ENCODE measurements at regions not wholly inside any gene's neighbourhood (a gene's known extent, or its start where the extent isn't known, plus 50 kb on each side); places are given as distances from the start of the nearest gene placed in this dataset.

DNA sequence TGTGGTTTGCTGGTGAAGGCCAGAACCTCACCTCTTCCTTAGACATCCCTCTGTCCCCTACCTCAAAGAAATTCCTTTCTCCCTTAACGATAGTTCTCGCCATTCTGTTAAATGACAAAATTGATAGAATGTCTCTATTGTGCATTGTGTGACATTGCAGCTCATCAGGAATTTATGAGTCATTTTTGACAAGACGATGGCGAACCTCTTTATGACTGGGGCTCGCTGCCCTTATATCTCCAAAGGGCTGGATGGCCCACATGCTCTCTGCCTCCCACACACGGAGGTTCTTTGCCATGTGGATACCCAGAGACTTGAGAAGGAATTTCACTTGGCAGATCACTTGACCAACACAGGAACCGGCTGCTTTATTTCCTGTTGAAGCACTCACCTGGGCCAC is 66.8 kb upstream of the RPS6KA2 start:
- no peak for DNase-seq (ENCODE audit: low spot score)

DNA sequence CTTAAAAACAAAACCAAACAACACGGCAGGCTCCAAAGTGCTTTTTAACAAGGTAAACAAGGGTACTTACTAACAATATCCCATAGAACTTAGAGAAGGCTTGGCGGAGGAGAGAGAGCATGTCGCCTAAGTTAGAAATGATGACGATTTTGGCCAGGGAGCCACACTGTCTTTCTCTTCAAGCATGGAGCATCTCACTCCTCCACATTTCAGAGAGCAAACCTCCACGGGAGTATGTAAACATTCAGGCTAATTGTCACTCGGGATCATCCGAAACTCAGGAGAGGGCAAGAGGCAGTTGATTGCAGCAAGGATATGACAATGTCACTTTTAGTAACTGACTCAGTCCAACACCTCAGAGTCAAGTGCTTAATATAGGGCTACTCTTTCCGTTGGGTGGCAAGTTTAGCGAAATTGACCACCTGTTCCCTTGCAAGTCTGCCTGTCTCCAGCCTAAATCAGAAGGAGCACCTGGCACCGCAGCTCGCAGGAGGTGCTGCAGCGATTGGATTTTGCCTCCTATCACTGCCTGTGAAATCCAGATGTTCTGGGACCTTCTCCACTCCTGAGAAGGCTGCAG is 65.8 kb upstream of the RPS6KA2 start:
- no peak for DNase-seq (ENCODE audit: low spot score)

DNA sequence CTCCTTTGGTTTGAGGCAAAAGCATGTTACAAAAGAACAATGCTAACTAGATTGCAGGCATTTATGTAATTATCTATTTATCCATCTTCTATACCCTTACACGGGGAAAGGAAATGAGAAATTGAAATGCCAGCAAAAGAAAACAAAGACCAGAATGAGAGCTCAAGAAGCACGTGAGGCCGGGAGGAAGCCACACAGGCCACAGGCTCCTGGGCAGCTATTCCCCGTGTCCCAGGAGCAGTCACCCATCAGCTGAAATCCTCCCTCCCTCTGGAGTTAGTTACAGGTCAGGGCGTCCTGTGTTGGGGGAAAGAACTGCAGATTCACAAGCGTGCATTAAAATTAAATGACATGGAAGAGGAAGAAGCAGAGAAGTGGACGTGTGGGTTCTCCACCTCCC is 64.7 kb upstream of the RPS6KA2 start:
- no peak for DNase-seq (ENCODE audit: low spot score)

DNA sequence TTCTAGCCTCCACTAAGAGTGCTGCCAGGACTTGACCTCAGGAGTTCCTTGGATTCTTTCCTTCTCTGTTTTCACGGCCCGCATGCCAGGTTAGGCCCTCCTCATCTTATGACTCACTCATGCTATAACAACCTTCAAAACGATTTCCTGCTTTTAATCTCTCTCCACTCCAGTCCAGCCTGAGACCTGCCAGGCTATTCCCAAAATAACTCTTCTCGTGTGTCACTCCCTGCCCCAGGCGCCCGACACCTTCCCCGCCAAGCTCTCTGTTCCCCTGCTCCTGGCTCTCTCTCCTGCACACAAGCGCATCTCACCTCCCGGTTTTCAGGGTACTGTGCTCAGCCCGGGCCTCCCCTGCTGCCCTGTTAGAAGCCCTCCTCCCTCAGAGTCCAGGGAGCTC is 64.1 kb upstream of the RPS6KA2 start:
- no peak for DNase-seq (ENCODE audit: low spot score)

DNA sequence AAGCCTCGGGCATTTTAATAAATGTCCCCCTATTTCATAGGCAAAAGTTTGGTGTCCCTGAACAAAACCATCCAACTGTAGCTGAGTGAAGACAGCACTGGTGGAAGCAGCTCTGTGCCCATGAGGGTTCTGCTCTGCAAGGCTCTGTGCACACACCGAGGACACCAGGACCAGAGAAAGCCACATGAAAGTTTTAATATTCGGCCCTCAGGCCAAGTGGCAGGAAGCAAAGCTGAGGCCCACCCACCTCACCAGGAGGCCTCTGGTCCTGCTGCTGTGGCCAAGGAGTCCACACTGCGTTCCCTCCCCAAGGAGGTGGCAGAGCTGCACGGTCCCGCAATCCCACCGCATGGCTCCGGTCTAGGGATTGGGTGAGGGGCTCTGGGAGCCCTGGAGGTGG is 62.6 kb upstream of the RPS6KA2 start:
- DNase-seq (ENCODE audit: low spot score), result no peak

DNA sequence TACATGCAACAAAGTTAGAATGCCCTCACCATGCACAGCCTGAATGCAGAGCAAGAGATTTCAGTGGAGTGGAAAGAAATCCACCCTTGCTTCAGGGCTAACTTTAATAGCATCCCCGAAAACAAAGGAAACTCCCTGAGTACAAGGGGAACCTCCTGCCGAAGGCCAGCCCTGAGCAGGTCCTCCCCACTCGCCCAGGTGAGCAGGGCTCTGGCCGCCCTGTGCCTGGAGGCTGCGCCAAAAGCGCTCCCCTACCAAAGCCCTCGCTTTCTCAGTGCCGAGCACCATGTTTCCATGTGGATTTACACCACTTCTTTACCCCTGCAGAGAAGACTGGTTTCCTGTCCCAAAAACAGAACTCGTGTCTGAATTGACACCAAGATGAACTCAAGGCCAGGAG is 61.9 kb upstream of the RPS6KA2 start:
- DNase-seq (ENCODE audit: low spot score), result no peak

DNA sequence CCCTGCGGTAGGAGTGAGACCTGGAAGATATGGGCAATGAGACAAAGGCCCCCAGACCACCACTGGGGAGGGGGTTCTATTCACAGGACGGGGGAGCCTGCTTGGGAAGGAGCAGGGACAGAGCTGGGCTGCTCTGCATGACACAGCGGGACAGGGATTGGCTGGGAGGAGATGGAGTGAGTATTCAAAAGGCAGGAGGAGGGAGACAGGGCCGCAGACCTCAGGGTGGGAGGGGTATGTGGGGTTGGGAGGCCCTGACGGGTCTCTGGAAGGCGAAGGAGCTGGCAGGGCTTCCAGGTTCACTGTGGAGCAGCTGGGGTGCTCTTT is 60.8 kb upstream of the RPS6KA2 start:
- no peak for DNase-seq (ENCODE audit: low spot score)

DNA sequence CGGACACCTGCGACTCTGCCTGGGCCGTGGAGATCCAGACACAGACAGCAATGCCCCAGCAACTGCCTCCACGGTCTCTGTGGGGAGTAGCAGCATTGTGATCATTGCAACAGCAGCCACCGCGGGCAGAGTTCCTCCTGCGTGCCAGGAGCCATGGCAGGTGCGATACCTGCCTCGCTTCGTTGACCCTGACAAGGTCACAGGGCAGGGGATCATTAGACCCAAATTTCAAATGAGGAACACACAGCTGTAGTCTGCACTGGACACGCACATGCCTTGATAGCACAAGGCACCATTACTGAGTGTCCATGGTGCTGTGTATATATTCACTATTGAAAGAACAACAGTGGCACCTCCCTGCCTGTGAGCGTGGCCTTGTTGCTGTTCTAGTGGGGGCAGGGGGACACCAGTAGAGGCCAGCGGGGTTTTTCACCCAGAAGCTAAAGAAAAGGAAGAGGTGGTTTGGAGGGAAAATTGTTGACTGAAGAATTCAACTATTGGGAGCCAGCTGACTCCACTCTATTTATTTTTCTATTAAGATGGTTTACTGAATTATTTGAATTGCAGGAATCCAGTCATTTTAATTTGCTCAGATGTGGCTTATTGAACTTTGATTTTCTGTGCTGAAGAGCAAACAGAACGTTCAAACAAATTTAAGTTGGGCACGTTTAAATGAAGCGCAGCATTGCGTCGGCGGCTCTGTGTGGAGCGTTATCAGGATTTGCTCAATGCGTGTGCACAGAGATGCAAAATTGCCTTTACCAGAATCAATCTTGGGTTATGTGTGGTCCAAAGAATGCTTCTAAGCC is 60.2 kb upstream of the RPS6KA2 start:
- DNase-seq (ENCODE audit: low spot score), result no peak

DNA sequence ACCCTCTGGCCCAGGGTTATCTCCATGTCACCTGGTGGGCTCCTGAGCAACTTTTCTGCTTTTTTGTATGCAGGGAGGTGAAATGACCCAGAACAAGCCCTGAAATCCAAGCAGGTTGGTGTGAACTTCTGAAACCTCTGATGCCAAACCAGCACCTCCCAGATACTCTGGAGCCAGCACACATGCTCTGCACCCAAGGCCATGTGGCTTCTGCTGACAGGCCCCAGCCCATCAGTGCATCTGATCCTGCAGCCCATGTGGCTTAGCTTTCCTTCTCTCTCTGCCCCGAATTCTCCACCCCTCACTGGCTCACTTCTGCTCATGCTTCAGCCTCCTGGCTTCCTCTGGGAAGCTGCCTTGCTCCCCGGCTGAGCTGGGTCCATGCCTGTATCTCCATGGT is 59.3 kb upstream of the RPS6KA2 start:
- DNase-seq (ENCODE audit: low spot score), result no peak

DNA sequence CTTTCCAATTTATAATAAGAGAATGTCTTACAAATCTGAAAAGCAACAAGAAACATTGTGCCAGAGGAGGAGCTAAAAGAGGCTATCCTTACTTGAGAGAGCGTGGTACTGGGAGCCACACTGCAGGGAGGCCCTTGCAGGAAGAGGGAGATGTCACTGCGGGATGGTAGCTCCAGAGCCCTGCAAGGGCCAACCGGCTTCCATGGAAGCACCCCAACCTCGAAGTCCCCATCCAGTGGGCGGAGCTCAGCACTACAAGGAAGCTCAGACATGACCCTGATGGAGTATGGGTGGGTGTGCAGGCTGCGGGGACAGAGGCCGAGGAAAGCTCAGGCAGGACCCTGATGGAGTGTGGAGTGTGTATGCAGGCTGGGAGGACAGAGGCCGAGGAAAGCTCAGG is 57.8 kb upstream of the RPS6KA2 start:
- no peak for DNase-seq (ENCODE audit: low spot score)

DNA sequence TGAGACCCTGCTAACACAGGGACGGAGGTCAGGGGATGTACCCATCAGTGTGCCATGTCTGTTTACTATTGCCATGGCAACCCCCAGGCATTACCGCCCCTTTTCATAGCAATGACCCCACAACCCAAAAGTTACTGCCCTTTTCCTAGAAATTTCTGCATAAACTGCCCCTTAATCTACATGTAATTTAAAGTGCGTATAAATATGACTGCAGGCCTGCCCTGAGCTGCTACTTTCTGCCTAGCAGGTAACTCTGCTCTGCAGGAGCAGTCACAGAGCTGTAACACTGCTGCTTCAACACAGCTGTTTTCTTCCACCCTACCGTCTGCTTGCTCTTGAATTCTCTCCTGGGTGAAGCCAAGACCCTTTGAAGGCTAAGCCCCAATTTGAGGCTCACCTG is 57.1 kb upstream of the RPS6KA2 start:
- DNase-seq (ENCODE audit: low spot score), result no peak

DNA sequence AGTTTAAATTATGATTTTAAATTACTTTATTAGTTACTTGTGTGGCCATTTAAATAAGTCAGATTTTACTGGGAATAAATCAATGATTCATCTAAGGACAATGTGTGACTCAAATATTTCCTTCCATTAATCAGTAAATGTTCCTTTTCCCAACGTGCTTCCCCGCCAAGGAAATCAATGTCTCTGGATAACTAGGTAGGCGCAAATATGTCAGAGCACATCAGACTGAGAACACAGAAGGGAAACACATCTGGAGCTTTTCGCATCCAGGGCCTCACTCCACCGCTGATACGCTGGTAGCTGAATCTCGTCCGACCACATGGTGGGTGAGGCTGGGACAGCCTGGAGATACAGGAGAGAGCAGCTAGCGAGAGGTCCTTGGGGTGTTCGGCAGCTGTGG is 56.4 kb upstream of the RPS6KA2 start:
- DNase-seq (ENCODE audit: low spot score), result no peak

DNA sequence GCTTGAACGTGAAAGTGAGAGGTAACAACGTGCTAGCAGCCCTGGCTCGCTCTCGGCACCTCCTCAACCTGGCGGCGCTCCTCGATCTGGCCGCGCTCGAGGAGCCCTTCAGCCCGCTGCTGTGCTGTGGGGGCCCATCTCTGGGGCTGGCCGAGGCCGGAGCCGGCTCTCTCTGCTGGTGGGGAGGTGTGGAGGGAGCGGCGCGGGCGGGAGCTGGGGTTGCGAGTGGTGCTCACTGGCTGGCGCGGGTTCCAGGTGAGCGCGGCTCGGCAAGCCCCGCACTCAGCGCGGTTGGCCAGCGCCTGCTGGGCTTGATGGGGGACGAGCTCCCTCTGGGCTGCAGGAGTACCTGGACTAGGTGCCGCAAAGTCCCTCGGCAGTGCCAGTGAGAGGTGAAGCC is 52.5 kb upstream of the RPS6KA2 start:
- no peak for DNase-seq (ENCODE audit: low spot score)

DNA sequence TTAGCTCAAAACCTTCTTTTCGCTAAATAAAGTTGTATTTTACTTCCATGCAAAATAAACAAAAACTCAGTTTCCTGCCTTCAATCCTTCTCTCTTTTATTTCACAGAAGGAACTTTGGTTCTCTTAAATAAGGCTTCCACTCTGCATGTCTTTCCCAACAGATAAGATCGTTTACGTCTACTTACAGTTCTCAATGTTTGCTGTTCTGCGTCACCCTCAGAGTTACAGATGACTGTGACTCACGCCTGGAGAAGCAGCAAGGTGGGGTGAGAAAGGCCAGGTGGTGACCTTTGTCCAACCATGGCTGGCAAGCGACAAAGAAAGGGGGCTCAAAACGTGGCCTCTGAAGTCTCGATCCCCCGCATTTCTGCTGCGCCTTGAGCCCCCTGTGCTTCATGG is 51.4 kb upstream of the RPS6KA2 start:
- DNase-seq (ENCODE audit: low spot score), result peak; percentile 73

DNA sequence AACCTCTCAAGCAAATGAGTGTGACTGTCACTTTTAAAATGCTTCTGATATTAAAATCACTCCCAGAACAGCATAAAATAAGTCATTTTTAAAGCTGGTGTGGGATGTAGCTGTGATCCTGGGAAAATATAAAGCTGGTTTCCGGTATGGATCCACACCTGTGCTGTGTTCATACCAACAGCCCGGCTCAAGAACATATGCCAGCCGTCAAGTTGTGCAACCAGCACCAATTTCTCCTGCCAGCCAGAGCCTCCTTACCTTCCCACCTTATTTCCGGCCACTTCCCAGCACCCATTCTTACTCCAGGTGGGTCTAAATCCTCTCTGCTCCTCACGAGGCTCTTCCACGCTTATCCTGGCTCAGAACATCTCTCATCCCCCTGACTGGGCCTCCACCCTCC is 50.9 kb upstream of the RPS6KA2 start:
- DNase-seq (ENCODE audit: low spot score), result no peak
